Hepatocyte (in vitro differentiated cells): ENCODE measurements at regions not wholly inside any gene's neighbourhood (a gene's known extent, or its start where the extent isn't known, plus 50 kb on each side); places are given as distances from the start of the nearest gene placed in this dataset.

Source experiments
- DNase-seq: peaks from one replicate; pipeline ENCODE4 v3.0.0-alpha.2; 2016; ENCODE audit warnings: low spot score
- H2AFZ ChIP-seq: fragments of 200-600 bp; sonication (generic); 2 replicates; pipeline ENCODE4 v1.6.0; 2016; ENCODE audit warnings: antibody characterized with exemption, mild to moderate bottlenecking
- H3K27ac ChIP-seq: fragments of 200-600 bp; sonication (generic); 2 replicates; pipeline ENCODE4 v1.5.1; 2016; ENCODE audit warnings: mild to moderate bottlenecking
- H3K27me3 ChIP-seq: fragments of 200-600 bp; sonication (generic); 2 replicates; pipeline ENCODE4 v1.6.1; 2016
- H3K36me3 ChIP-seq: fragments of 200-600 bp; sonication (generic); replicated peaks from 2 replicates; pipeline ENCODE4 v1.5.1; 2016; ENCODE audit warnings: low read depth; ENCODE audit not compliant: insufficient read depth
- H3K4me1 ChIP-seq: fragments of 200-600 bp; sonication (generic); 2 replicates; pipeline ENCODE4 v1.5.1; 2016; ENCODE audit warnings: mild to moderate bottlenecking, moderate library complexity; ENCODE audit not compliant: insufficient read depth
- H3K4me2 ChIP-seq: fragments of 200-600 bp; sonication (generic); 2 replicates; pipeline ENCODE4 v1.6.0; 2016
- H3K4me3 ChIP-seq: fragments of 200-600 bp; sonication (generic); 2 replicates; pipeline ENCODE4 v1.5.1; 2016; ENCODE audit warnings: mild to moderate bottlenecking
- H3K79me2 ChIP-seq: fragments of 200-600 bp; sonication (generic); 2 replicates; pipeline ENCODE4 v1.6.0; 2017; ENCODE audit warnings: mild to moderate bottlenecking
- H3K9me2 ChIP-seq: fragments of 200-600 bp; sonication (generic); replicated peaks from 2 replicates; pipeline ENCODE4 v1.6.0; 2017; ENCODE audit warnings: mild to moderate bottlenecking; ENCODE audit not compliant: insufficient read depth
- H3K9me3 ChIP-seq: fragments of 200-600 bp; sonication (generic); 2 replicates; pipeline ENCODE4 v1.5.1; 2016; ENCODE audit warnings: low read depth, mild to moderate bottlenecking
- H4K20me1 ChIP-seq: fragments of 200-600 bp; sonication (generic); 2 replicates; pipeline ENCODE4 v1.6.0; 2016; ENCODE audit warnings: mild to moderate bottlenecking; ENCODE audit not compliant: insufficient read depth, poor library complexity, severe bottlenecking
- EZH2 ChIP-seq: fragments of 200-600 bp; sonication (generic); IDR thresholded peaks from 2 replicates; pipeline ENCODE4 v1.6.1; 2016; ENCODE audit warnings: antibody characterized with exemption, mild to moderate bottlenecking, borderline replicate concordance
- EZH2phosphoT487 ChIP-seq: fragments of 200-600 bp; sonication (generic); IDR thresholded peaks from one replicate; pipeline ENCODE4 v1.6.1; 2018; ENCODE audit warnings: antibody characterized with exemption, mild to moderate bottlenecking, low read depth, moderate library complexity; ENCODE audit not compliant: unreplicated experiment, severe bottlenecking
- WGBS: methylation state at CpG from one replicate; pipeline ENCODE4 v1.1.6; 2016; ENCODE audit warnings: low lambda C conversion rate; ENCODE audit errors: missing lambda C conversion rate; 5-methylcytosine and 5-hydroxymethylcytosine counted together
- TF ChIP-seq, protein P1 (sequence below): fragments of 200-600 bp; sonication (generic); IDR thresholded peaks from 2 replicates; pipeline ENCODE4 v1.5.1; 2016; ENCODE audit warnings: antibody characterized with exemption, mild to moderate bottlenecking; ENCODE audit not compliant: poor library complexity

- Histone ChIP-seq H3K27me3 (no peaks in the 10 kb centered on the region), H3K79me2 (no peaks in the 10 kb centered on the region), H3K4me3 (no peak overlapping the region), H3K27ac (no peak overlapping the region), H3K9me3 (no peaks in the 10 kb centered on the region), H4K20me1 (no peaks in the 10 kb centered on the region), H2AFZ (no peak overlapping the region), H3K36me3 (no peaks in the 10 kb centered on the region), H3K4me2 (no peak overlapping the region), H3K4me1 (no peaks in the 10 kb centered on the region), H3K9me2 (no peaks in the 10 kb centered on the region)
- DNase-seq = no peak
- TF ChIP-seq EZH2 = no peak
- TF ChIP-seq, protein P1, sequence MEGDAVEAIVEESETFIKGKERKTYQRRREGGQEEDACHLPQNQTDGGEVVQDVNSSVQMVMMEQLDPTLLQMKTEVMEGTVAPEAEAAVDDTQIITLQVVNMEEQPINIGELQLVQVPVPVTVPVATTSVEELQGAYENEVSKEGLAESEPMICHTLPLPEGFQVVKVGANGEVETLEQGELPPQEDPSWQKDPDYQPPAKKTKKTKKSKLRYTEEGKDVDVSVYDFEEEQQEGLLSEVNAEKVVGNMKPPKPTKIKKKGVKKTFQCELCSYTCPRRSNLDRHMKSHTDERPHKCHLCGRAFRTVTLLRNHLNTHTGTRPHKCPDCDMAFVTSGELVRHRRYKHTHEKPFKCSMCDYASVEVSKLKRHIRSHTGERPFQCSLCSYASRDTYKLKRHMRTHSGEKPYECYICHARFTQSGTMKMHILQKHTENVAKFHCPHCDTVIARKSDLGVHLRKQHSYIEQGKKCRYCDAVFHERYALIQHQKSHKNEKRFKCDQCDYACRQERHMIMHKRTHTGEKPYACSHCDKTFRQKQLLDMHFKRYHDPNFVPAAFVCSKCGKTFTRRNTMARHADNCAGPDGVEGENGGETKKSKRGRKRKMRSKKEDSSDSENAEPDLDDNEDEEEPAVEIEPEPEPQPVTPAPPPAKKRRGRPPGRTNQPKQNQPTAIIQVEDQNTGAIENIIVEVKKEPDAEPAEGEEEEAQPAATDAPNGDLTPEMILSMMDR = no peak
- no peak for TF ChIP-seq EZH2phosphoT487
- 54% methylated on average over 2 of the region's 2 CpGs for WGBS
Measured at GRCh38 chr6:101290346-101290745, 103.2 kb upstream of the GRIK2 start.

DNA sequence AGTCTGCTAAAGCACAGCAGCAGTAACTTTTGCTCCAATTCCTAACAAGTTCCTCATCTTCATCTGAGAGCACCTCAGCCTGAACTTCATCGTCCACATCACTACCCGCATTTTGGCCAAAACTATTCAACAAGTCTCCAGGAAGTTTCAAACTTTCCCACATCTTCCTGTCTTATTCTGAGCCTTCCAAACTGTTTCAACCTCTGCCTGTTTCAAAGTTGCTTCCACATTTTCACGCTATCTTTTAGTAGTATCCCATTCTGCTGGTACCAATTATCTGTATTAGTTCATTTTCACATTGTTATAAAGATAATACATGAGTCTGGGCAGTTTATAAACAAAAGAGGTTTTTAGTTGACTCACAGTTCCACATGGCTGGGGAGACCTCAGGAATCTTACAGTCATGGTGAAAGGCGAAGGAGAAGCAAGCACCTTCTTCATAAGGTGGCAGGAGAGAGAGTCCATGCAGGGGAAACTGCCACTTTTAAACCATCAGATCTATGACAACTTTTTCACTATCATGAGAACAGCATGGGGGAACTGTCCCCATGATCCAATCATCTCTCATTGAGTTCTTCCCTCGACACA, 99.4 kb upstream of the GRIK2 start:
- H3K79me2 ChIP-seq = no peaks in the 10 kb centered on the region
- no peak overlapping the region for H3K27ac ChIP-seq
- H3K36me3 ChIP-seq = no peaks in the 10 kb centered on the region
- no peaks in the 10 kb centered on the region for H4K20me1 ChIP-seq
- H3K9me3 ChIP-seq = no peaks in the 10 kb centered on the region
- TF ChIP-seq, protein P1 = no peak
- TF ChIP-seq EZH2 = no peak
- TF ChIP-seq EZH2phosphoT487 = no peak
- H3K4me1 ChIP-seq = no peaks in the 10 kb centered on the region
- no peak overlapping the region for H2AFZ ChIP-seq
- H3K27me3 ChIP-seq = no peaks in the 10 kb centered on the region
- no peak overlapping the region for H3K4me2 ChIP-seq
- no peak overlapping the region for H3K4me3 ChIP-seq
- DNase-seq = no peak
- 94% methylated on average over 5 of the region's 5 CpGs for WGBS
- no peaks in the 10 kb centered on the region for H3K9me2 ChIP-seq

DNA sequence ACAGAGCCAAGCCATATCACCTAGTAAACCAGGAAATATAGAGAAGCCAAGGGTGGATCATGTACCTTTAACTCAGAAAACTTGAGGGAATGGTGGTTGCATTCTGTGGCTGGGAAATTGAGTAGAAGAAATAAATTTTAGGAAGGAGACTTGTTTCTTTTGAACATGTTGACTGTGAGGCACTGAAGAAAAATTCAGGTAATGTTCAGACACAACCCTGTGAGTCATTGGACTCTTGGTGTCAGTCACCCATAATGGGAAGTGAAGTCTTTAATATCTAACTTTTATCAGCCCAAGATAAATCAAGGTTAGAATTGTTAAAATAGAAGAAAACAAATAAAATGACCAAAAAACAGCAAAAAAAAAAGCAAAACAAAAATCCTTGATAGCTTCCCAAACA, 98.8 kb upstream of the GRIK2 start:
- H3K4me1 ChIP-seq = no peaks in the 10 kb centered on the region
- TF ChIP-seq EZH2phosphoT487 = no peak
- TF ChIP-seq EZH2 = no peak
- TF ChIP-seq, protein P1 = no peak
- no peak overlapping the region for H2AFZ ChIP-seq

More for the DNA sequence above, 98.8 kb upstream of the GRIK2 start:
- Histone ChIP-seq H3K4me2 (no peak overlapping the region), H4K20me1 (no peaks in the 10 kb centered on the region), H3K9me3 (no peaks in the 10 kb centered on the region), H3K27ac (no peak overlapping the region), H3K36me3 (no peaks in the 10 kb centered on the region), H3K79me2 (no peaks in the 10 kb centered on the region), H3K4me3 (no peak overlapping the region), H3K9me2 (no peaks in the 10 kb centered on the region), H3K27me3 (no peaks in the 10 kb centered on the region)
- DNase-seq = no peak
